ENCODE measurements at regions not wholly inside any gene's neighbourhood (a gene's known extent, or its start where the extent isn't known, plus 50 kb on each side); places are given as distances from the start of the nearest gene placed in this dataset.
"Not testable (repeated sequence)": the region's sequence is repeated elsewhere in the genome, so short reads cannot be mapped to it uniquely, and the experiment has no call there.

GRCh38 chr4:181018472-181018871 lies 1224.7 kb upstream of the TENM3 start:
- no peak for DNase-seq (ENCODE audit: low read depth)
- in situ Hi-C loops (cut with HindIII; ENCODE audit: low sequenced_read_pairs), result no loop called here
- H3K4me3 ChIP-seq (ENCODE audit: low read depth, low read length), result no peak overlapping the region
- no peak for TF ChIP-seq CTCF (IDR thresholded peaks at IDR 0.05; ENCODE audit: low read depth, low read length, missing control alignments)

- TF ChIP-seq CTCF (IDR thresholded peaks at IDR 0.05; ENCODE audit: low read depth, low read length, missing control alignments), result no peak
- in situ Hi-C loops (cut with HindIII; ENCODE audit: low sequenced_read_pairs), result no loop called here
- no peak overlapping the region for H3K4me3 ChIP-seq (ENCODE audit: low read depth, low read length)
- DNase-seq (ENCODE audit: low read depth), result no peak
Measured at GRCh38 chr4:181018913-181019312, 1224.3 kb upstream of the TENM3 start.

GRCh38 chr4:181020456-181020855 lies 1222.7 kb upstream of the TENM3 start:
- DNase-seq (ENCODE audit: low read depth), result no peak
- no peak for TF ChIP-seq CTCF (IDR thresholded peaks at IDR 0.05; ENCODE audit: low read depth, low read length, missing control alignments)
- no peak overlapping the region for H3K4me3 ChIP-seq (ENCODE audit: low read depth, low read length)
- in situ Hi-C loops (cut with HindIII; ENCODE audit: low sequenced_read_pairs), result no loop called here

- no peak overlapping the region for H3K4me3 ChIP-seq (ENCODE audit: low read depth, low read length)
- no peak for TF ChIP-seq CTCF (IDR thresholded peaks at IDR 0.05; ENCODE audit: low read depth, low read length, missing control alignments)
- in situ Hi-C loops (cut with HindIII; ENCODE audit: low sequenced_read_pairs), result no loop called here
- no peak for DNase-seq (ENCODE audit: low read depth)
Measured at GRCh38 chr4:181021213-181021612, 1222.0 kb upstream of the TENM3 start.

- H3K4me3 ChIP-seq (ENCODE audit: low read depth, low read length); in situ Hi-C loops (cut with HindIII; ENCODE audit: low sequenced_read_pairs): not testable (repeated sequence)
- DNase-seq (ENCODE audit: low read depth), result peak; percentile 72
Measured at GRCh38 chr4:181030135-181030921, 1212.9 kb upstream of the TENM3 start.

DNA sequence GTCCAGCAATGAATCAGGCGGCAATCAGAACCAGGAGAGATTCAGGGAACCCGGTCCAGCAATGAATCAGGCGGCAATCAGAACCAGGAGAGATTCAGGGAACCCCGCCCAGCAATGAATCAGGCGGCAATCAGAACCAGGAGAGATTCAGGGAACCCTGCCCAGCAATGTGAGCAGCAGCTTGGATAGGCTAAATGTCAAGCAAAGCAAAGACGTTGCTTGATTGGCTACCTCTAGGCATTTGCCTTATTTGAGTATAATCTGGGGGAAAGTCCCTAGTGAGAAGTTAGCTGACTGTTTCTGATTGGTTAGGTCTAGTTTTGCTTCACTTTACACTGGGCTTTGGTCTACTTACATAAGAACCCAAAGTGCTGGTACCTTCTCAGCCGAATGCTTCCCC lies 1212.2 kb upstream of the TENM3 start:
- DNase-seq (ENCODE audit: low read depth), result peak; percentile 15
- no peak for TF ChIP-seq CTCF (IDR thresholded peaks at IDR 0.05; ENCODE audit: low read depth, low read length, missing control alignments)
- no peak overlapping the region for H3K4me3 ChIP-seq (ENCODE audit: low read depth, low read length)
- in situ Hi-C loops (cut with HindIII; ENCODE audit: low sequenced_read_pairs), result no loop called here

- DNase-seq (ENCODE audit: low read depth), result no peak
- no peak overlapping the region for H3K4me3 ChIP-seq (ENCODE audit: low read depth, low read length)
- in situ Hi-C loops (cut with HindIII; ENCODE audit: low sequenced_read_pairs), result no loop called here
- no peak for TF ChIP-seq CTCF (IDR thresholded peaks at IDR 0.05; ENCODE audit: low read depth, low read length, missing control alignments)
Measured at GRCh38 chr4:181043486-181043885, 1199.7 kb upstream of the TENM3 start.

Data from astrocyte of the cerebellum (primary cell).